Astrocyte (in vitro differentiated cells and primary cell): ENCODE measurements at regions not wholly inside any gene's neighbourhood (a gene's known extent, or its start where the extent isn't known, plus 50 kb on each side); places are given as distances from the start of the nearest gene placed in this dataset.

Experiments
- DNase-seq: peaks from one replicate; pipeline ENCODE4 v3.0.0-alpha.2; 2010; ENCODE audit warnings: low read depth
- FAIRE-seq: peaks from 2 replicates; lab custom pipeline; 2011; peaks lifted over from hg19 to GRCh38; lab: Jason Lieb, UNC
- H2AFZ ChIP-seq: 2 replicates; pipeline ENCODE4 v1.6.0; 2012; ENCODE audit warnings: low read depth, low read length, inconsistent platforms
- H3K27ac ChIP-seq: 2 replicates; pipeline ENCODE4 v1.5.1; 2011; ENCODE audit warnings: low read depth, low read length, inconsistent platforms
- H3K27me3 ChIP-seq: 2 replicates; pipeline ENCODE4 v1.6.0; 2011; ENCODE audit warnings: low read length, inconsistent platforms; ENCODE audit not compliant: insufficient read depth
- H3K36me3 ChIP-seq: 2 replicates; pipeline ENCODE4 v1.5.1; 2011; ENCODE audit warnings: low read length, inconsistent platforms; ENCODE audit not compliant: insufficient read depth
- H3K4me1 ChIP-seq: 2 replicates; pipeline ENCODE4 v1.5.1; 2011; ENCODE audit warnings: low read length, inconsistent platforms; ENCODE audit not compliant: insufficient read depth
- H3K4me2 ChIP-seq: 2 replicates; pipeline ENCODE4 v1.6.0; 2012; ENCODE audit warnings: low read length, inconsistent platforms
- H3K4me3 ChIP-seq: 2 replicates; pipeline ENCODE4 v1.5.1; 2011; ENCODE audit warnings: low read depth, mild to moderate bottlenecking, low read length, inconsistent platforms; ENCODE audit not compliant: insufficient read depth
- H3K79me2 ChIP-seq: 2 replicates; pipeline ENCODE4 v1.6.0; 2012; ENCODE audit warnings: mild to moderate bottlenecking, low read length, inconsistent platforms; ENCODE audit not compliant: insufficient read depth
- H3K9ac ChIP-seq: 2 replicates; pipeline ENCODE4 v1.6.0; 2012; ENCODE audit warnings: mild to moderate bottlenecking, low read length, inconsistent platforms
- H3K9me3 ChIP-seq: 2 replicates; pipeline ENCODE4 v1.5.1; 2012; ENCODE audit warnings: low read depth, mild to moderate bottlenecking, low read length, inconsistent platforms; ENCODE audit not compliant: insufficient read depth
- H4K20me1 ChIP-seq: 2 replicates; pipeline ENCODE4 v1.6.0; 2012; ENCODE audit warnings: low read length, inconsistent platforms; ENCODE audit not compliant: insufficient read depth
- H3K27ac Mint-ChIP-seq: one replicate; pipeline ENCODE4 v1.8.0; 2021; ENCODE audit warnings: mild to moderate bottlenecking, mixed read lengths; ENCODE audit not compliant: unreplicated experiment
- H3K27me3 Mint-ChIP-seq: one replicate; pipeline ENCODE4 v1.8.0; 2021; ENCODE audit warnings: low read depth, mixed read lengths; ENCODE audit not compliant: unreplicated experiment
- H3K36me3 Mint-ChIP-seq: one replicate; pipeline ENCODE4 v1.8.0; 2021; ENCODE audit warnings: low read depth, mixed read lengths; ENCODE audit not compliant: unreplicated experiment
- H3K4me1 Mint-ChIP-seq: one replicate; pipeline ENCODE4 v1.8.0; 2021; ENCODE audit warnings: low read depth, mixed read lengths; ENCODE audit not compliant: unreplicated experiment
- H3K4me3 Mint-ChIP-seq: one replicate; pipeline ENCODE4 v1.8.0; 2021; ENCODE audit warnings: mild to moderate bottlenecking, moderate library complexity, mixed read lengths; ENCODE audit not compliant: unreplicated experiment
- H3K9me3 Mint-ChIP-seq: one replicate; pipeline ENCODE4 v1.8.0; 2021; ENCODE audit warnings: mild to moderate bottlenecking, mixed read lengths; ENCODE audit not compliant: unreplicated experiment
- CTCF ChIP-seq: IDR thresholded peaks from 2 replicates; pipeline ENCODE4 v1.5.1; 2011; ENCODE audit warnings: low read depth, mild to moderate bottlenecking, inconsistent platforms, low read length, moderate library complexity; ENCODE audit not compliant: insufficient read depth
- EZH2 ChIP-seq: IDR thresholded peaks from 2 replicates; pipeline ENCODE4 v1.6.1; 2012; ENCODE audit warnings: mild to moderate bottlenecking, low read length, inconsistent platforms; ENCODE audit not compliant: insufficient read depth

- no peaks in the 10 kb centered on the region for H3K9me3 ChIP-seq
- H3K4me3 ChIP-seq: no peak overlapping the region
- H3K36me3 ChIP-seq: no peaks in the 10 kb centered on the region
- Mint-ChIP-seq H3K4me3 (no peak overlapping the region), H3K36me3 (no peaks in the 10 kb centered on the region), H3K27ac (no peak overlapping the region), H3K9me3 (no peaks in the 10 kb centered on the region), H3K27me3 (peaks cover 1% of the 10 kb centered on the region), H3K4me1 (no peaks in the 10 kb centered on the region)
- H3K27ac ChIP-seq: no peak overlapping the region
- no peak for TF ChIP-seq CTCF
- no peak for TF ChIP-seq EZH2
- no peak overlapping the region for H3K9ac ChIP-seq
- H3K79me2 ChIP-seq: no peaks in the 10 kb centered on the region
- H2AFZ ChIP-seq: no peak overlapping the region
- H3K4me2 ChIP-seq: no peak overlapping the region
- H3K27me3 ChIP-seq: no peaks in the 10 kb centered on the region
- no peaks in the 10 kb centered on the region for H3K4me1 ChIP-seq
- DNase-seq (no peak), FAIRE-seq (no peak)
- no peaks in the 10 kb centered on the region for H4K20me1 ChIP-seq
Observed at GRCh38 chr14:57930241-57930975, 64.5 kb upstream of the SLC35F4 start.

GRCh38 chr14:57928732-57929131 lies 62.8 kb upstream of the SLC35F4 start:
- no peak overlapping the region for H2AFZ ChIP-seq
- TF ChIP-seq CTCF: no peak
- TF ChIP-seq EZH2: no peak
- H3K9me3 ChIP-seq: no peaks in the 10 kb centered on the region
- peaks cover 1% of the 10 kb centered on the region for H3K27me3 Mint-ChIP-seq
- no peaks in the 10 kb centered on the region for H3K79me2 ChIP-seq
- no peaks in the 10 kb centered on the region for H3K27me3 ChIP-seq
- H3K9me3 Mint-ChIP-seq: peaks cover 2% of the 10 kb centered on the region
- no peak overlapping the region for H3K9ac ChIP-seq
- no peak overlapping the region for H3K4me2 ChIP-seq
- no peaks in the 10 kb centered on the region for H3K4me1 Mint-ChIP-seq
- H3K36me3 Mint-ChIP-seq: no peaks in the 10 kb centered on the region
- no peak overlapping the region for H3K4me3 ChIP-seq
- H3K4me1 ChIP-seq: no peaks in the 10 kb centered on the region
- no peak for DNase-seq
- FAIRE-seq: no peak
- no peak overlapping the region for H3K27ac Mint-ChIP-seq
- H3K4me3 Mint-ChIP-seq: no peak overlapping the region
- no peak overlapping the region for H3K27ac ChIP-seq
- H3K36me3 ChIP-seq: no peaks in the 10 kb centered on the region
- no peaks in the 10 kb centered on the region for H4K20me1 ChIP-seq

- no peaks in the 10 kb centered on the region for H3K9me3 ChIP-seq
- Mint-ChIP-seq H3K36me3 (no peaks in the 10 kb centered on the region), H3K9me3 (peaks cover 4% of the 10 kb centered on the region), H3K27me3 (no peaks in the 10 kb centered on the region), H3K4me1 (peaks cover 2% of the 10 kb centered on the region), H3K4me3 (no peak overlapping the region), H3K27ac (no peak overlapping the region)
- no peak overlapping the region for H2AFZ ChIP-seq
- no peak overlapping the region for H3K4me2 ChIP-seq
- TF ChIP-seq CTCF (no peak), EZH2 (no peak)
- no peaks in the 10 kb centered on the region for H4K20me1 ChIP-seq
- no peak overlapping the region for H3K9ac ChIP-seq
- DNase-seq: no peak
- H3K27ac ChIP-seq: no peak overlapping the region
- H3K4me3 ChIP-seq: no peak overlapping the region
- no peaks in the 10 kb centered on the region for H3K79me2 ChIP-seq
- no peaks in the 10 kb centered on the region for H3K36me3 ChIP-seq
- no peaks in the 10 kb centered on the region for H3K27me3 ChIP-seq
- no peak for FAIRE-seq
- H3K4me1 ChIP-seq: no peaks in the 10 kb centered on the region
Observed at GRCh38 chr14:57921377-57921776, 55.5 kb upstream of the SLC35F4 start.
